HCT116 (cell line): ENCODE measurements at regions not wholly inside any gene's neighbourhood (a gene's known extent, or its start where the extent isn't known, plus 50 kb on each side); places are given as distances from the start of the nearest gene placed in this dataset.

Experiments
- ATAC-seq: fragments of 200-7000 bp; cut with Tn5 transposase; 2 replicates; pipeline ENCODE4 v1.9.1; 2020; ENCODE audit warnings: mild to moderate bottlenecking, moderate library complexity
- BruUV-seq: library from RNA; stranded (reverse); fragments of 400-500 nt; replicated peaks from 2 replicates; lab custom pipeline; 2021; lab: Mats Ljungman, UMichigan
- CTCF ChIA-PET: fragments of 300-600 bp; sonication (Branson Sonifier 250); formaldehyde crosslinking; loops from one replicate; lab custom pipeline; 2021; ENCODE audit warnings: antibody characterized with exemption; lab: Charles Lee
- POLR2A ChIA-PET: fragments of 300-600, 350-600 bp; sonication (Branson Sonifier 250); formaldehyde crosslinking; loops from one replicate; lab custom pipeline; 2021; ENCODE audit warnings: antibody characterized with exemption; lab: Charles Lee
- RAD21 ChIA-PET, 2 experiments: fragments of 300-600 bp; sonication (Branson Sonifier 250); formaldehyde crosslinking; loops; one replicate each; lab custom pipeline; 2023; ENCODE audit warnings: low total read pairs in 2 of 2; ENCODE audit not compliant: uncharacterized antibody in 2 of 2, unreplicated experiment in 2 of 2, low non-redundant PET in 1 of 2; lab: Charles Lee
- DNase-seq: peaks from one replicate; pipeline ENCODE4 v3.0.0-alpha.2; 2010; ENCODE audit warnings: low read depth, low spot score
- H2AFZ ChIP-seq: fragments of 200-600 bp; shearing (Covaris generic), sonication (generic); 2 replicates; pipeline ENCODE4 v1.6.1; 2017; ENCODE audit warnings: low read depth, mixed run types, mixed read lengths, antibody characterized with exemption, low read length; ENCODE audit not compliant: poor library complexity, severe bottlenecking
- H3K27ac ChIP-seq: 2 replicates; pipeline ENCODE4 v1.5.1; 2012; ENCODE audit warnings: low read depth, low read length
- H3K27me3 ChIP-seq: fragments of 200-600 bp; sonication (generic); 2 replicates; pipeline ENCODE4 v1.6.1; 2016; ENCODE audit warnings: mixed run types, low read length, mixed read lengths; ENCODE audit not compliant: insufficient read depth
- H3K36me3 ChIP-seq, 2 experiments: fragments of 200-500 bp in 1 of 2; fragments of 200-600 bp in 1 of 2; sonication (Bioruptor generic) in 1 of 2; sonication (generic) in 1 of 2; 2 replicates each; pipeline versions ENCODE4 v1.5.1 to v1.6.1; 2014 to 2016; ENCODE audit warnings: low read length in 2 of 2, inconsistent platforms in 1 of 2, mixed read lengths in 1 of 2, mixed run types in 1 of 2; ENCODE audit not compliant: insufficient read depth in 2 of 2, control insufficient read depth in 1 of 2
- H3K4me1 ChIP-seq, 2 experiments: fragments of 200-600 bp in 1 of 2; sonication (generic) in 1 of 2; 2 replicates each; pipeline versions ENCODE4 v1.5.1 to v1.6.1; 2012 to 2017; ENCODE audit warnings: low read length in 2 of 2, inconsistent platforms in 1 of 2, mild to moderate bottlenecking in 1 of 2, mixed read lengths in 1 of 2, mixed run types in 1 of 2, moderate library complexity in 1 of 2; ENCODE audit not compliant: insufficient read depth in 2 of 2, control insufficient read depth in 1 of 2
- H3K4me2 ChIP-seq: fragments of 200-600 bp; sonication (generic); 2 replicates; pipeline ENCODE4 v1.6.1; 2017; ENCODE audit warnings: mixed run types, low read length, mixed read lengths
- H3K4me3 ChIP-seq, 2 experiments: fragments of 200-600 bp in 1 of 2; sonication (generic) in 1 of 2; replicated peaks in 1 of 2; 2 replicates each; pipeline ENCODE4 v1.5.1; 2011 to 2016; ENCODE audit warnings: low read length in 2 of 2, control low read depth in 1 of 2, low read depth in 1 of 2, mild to moderate bottlenecking in 1 of 2, mixed read lengths in 1 of 2, mixed run types in 1 of 2
- H3K79me2 ChIP-seq: fragments of 200-600 bp; sonication (generic); 2 replicates; pipeline ENCODE4 v1.6.1; 2017; ENCODE audit warnings: mild to moderate bottlenecking, mixed run types, low read length, moderate library complexity, mixed read lengths; ENCODE audit not compliant: insufficient read depth
- H3K9ac ChIP-seq: fragments of 200-600 bp; sonication (generic); 2 replicates; pipeline ENCODE4 v1.6.1; 2016; ENCODE audit warnings: low read length, mixed read lengths
- H3K9me2 ChIP-seq: fragments of 200-600 bp; sonication (generic), shearing (Covaris generic); 2 replicates; pipeline ENCODE4 v1.6.1; 2017; ENCODE audit warnings: mixed run types, mild to moderate bottlenecking, moderate library complexity; ENCODE audit not compliant: insufficient read depth
- H3K9me3 ChIP-seq, 2 experiments: fragments of 200-500 bp in 1 of 2; fragments of 200-600 bp in 1 of 2; sonication (Bioruptor generic) in 1 of 2; sonication (generic) in 1 of 2; 2 replicates each; pipeline ENCODE4 v1.6.1; 2014 to 2017; ENCODE audit warnings: low read length in 2 of 2, mixed read lengths in 2 of 2, inconsistent platforms in 1 of 2, low read depth in 1 of 2, mild to moderate bottlenecking in 1 of 2, mixed run types in 1 of 2, moderate library complexity in 1 of 2; ENCODE audit not compliant: control insufficient read depth in 1 of 2, insufficient read depth in 1 of 2
- H4K20me1 ChIP-seq: fragments of 200-600 bp; sonication (generic), shearing (Covaris generic); 2 replicates; pipeline ENCODE4 v1.6.1; 2017; ENCODE audit warnings: mixed run types, mild to moderate bottlenecking, moderate library complexity; ENCODE audit not compliant: insufficient read depth
- EGR1 ChIP-seq: IDR thresholded peaks from 2 replicates; pipeline ENCODE4 v1.6.1; 2012; ENCODE audit warnings: low read depth
- ELF1 ChIP-seq: IDR thresholded peaks from 2 replicates; pipeline ENCODE4 v1.6.1; 2012; ENCODE audit warnings: low read depth, borderline replicate concordance
- EZH2phosphoT487 ChIP-seq: fragments of 200-600 bp; IDR thresholded peaks from 2 replicates; pipeline ENCODE4 v1.6.1; 2018; ENCODE audit warnings: antibody characterized with exemption, borderline replicate concordance
- FOSL1 ChIP-seq: IDR thresholded peaks from 2 replicates; pipeline ENCODE4 v1.6.1; 2012; ENCODE audit warnings: low read depth
- RAD21 ChIP-seq: IDR thresholded peaks from 2 replicates; pipeline ENCODE4 v1.6.1; 2012; ENCODE audit warnings: low read depth, mild to moderate bottlenecking
- SIN3A ChIP-seq: IDR thresholded peaks from 2 replicates; pipeline ENCODE4 v1.6.1; 2012; ENCODE audit warnings: low read depth
- SP1 ChIP-seq: IDR thresholded peaks from 2 replicates; pipeline ENCODE4 v1.6.1; 2012; ENCODE audit warnings: low read depth
- ZFX ChIP-seq: fragments of 450-650 bp; IDR thresholded peaks from 2 replicates; pipeline ENCODE4 v1.6.1; 2017
- intact Hi-C: fragments of 100-400 bp; cut with micrococcal nuclease; formaldehyde crosslinking; loops from 2 replicates; pipeline ENCODE4 v1.10.0; 2022

GRCh38 chr10:130387936-130388580, 251.9 kb downstream of the GLRX3 start:
- Histone ChIP-seq H4K20me1 (no peaks in the 10 kb centered on the region), H3K27me3 (no peaks in the 10 kb centered on the region), H3K9ac (no peak overlapping the region), H3K4me3 (no peak overlapping the region), H3K9me2 (no peaks in the 10 kb centered on the region), H2AFZ (no peak overlapping the region), H3K36me3 (no peaks in the 10 kb centered on the region), H3K4me1 (no peaks in the 10 kb centered on the region), H3K9me3 (no peaks in the 10 kb centered on the region), H3K4me2 (no peak overlapping the region), H3K79me2 (no peaks in the 10 kb centered on the region), H3K27ac (no peak overlapping the region)
- DNase-seq (no peak), ATAC-seq (no peak)
- intact Hi-C loops = no loop called here
- ChIA-PET RAD21 (no interaction called here), CTCF (no interaction called here), POLR2A (no interaction called here)
- no peak for TF ChIP-seq EZH2phosphoT487
- no peak for TF ChIP-seq EGR1
- no peak for TF ChIP-seq FOSL1
- BruUV-seq = no TSS peak

GRCh38 chr10:130388746-130389145, 252.6 kb downstream of the GLRX3 start:
- Histone ChIP-seq H3K4me1 (no peaks in the 10 kb centered on the region), H3K9me3 (no peaks in the 10 kb centered on the region), H3K9ac (no peak overlapping the region), H3K4me2 (no peak overlapping the region), H4K20me1 (no peaks in the 10 kb centered on the region), H3K27ac (no peak overlapping the region), H2AFZ (no peak overlapping the region), H3K27me3 (no peaks in the 10 kb centered on the region), H3K4me3 (no peak overlapping the region), H3K36me3 (no peaks in the 10 kb centered on the region), H3K79me2 (no peaks in the 10 kb centered on the region), H3K9me2 (no peaks in the 10 kb centered on the region)
- ChIA-PET CTCF (no interaction called here), RAD21 (no interaction called here), POLR2A (no interaction called here)
- no peak for TF ChIP-seq ELF1
- TF ChIP-seq SP1 = no peak
- no peak for TF ChIP-seq RAD21
- no peak for TF ChIP-seq ZFX
- TF ChIP-seq EGR1 = no peak
- TF ChIP-seq SIN3A = no peak
- BruUV-seq = no TSS peak
- ATAC-seq (no peak), DNase-seq (no peak)
- intact Hi-C loops = no loop called here
